ENCODE measurements at regions not wholly inside any gene's neighbourhood (a gene's known extent, or its start where the extent isn't known, plus 50 kb on each side); places are given as distances from the start of the nearest gene placed in this dataset.

DNA sequence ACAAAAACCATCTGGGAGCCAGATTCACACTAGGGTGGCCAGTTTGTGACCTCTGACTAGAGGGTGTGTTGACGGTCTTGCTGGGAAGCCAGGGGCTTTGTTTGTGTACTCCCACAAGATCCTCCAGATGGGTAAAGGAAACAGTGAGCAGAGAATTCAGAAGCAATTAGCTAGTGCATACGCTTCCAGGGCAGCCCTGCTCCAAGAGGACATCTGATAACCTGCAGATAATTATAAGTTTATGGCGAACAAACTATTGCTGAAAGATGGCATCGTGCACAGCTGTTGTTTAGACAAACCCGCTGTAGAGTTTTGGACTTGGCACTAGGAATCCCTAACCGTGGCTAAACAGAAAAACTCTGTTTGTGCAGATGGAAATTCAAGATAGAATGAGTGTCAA, 326.4 kb downstream of the TGFB2 start:
- no peak overlapping the region for H3K4me3 ChIP-seq
- no peaks in the 10 kb centered on the region for H3K27me3 ChIP-seq (replicated peaks; ENCODE audit: insufficient read depth)
- 25% methylated on average over 6 of the region's 6 CpGs for WGBS
- intact Hi-C loops (cut with DNase I) = no loop called here
- TF ChIP-seq, protein P1, sequence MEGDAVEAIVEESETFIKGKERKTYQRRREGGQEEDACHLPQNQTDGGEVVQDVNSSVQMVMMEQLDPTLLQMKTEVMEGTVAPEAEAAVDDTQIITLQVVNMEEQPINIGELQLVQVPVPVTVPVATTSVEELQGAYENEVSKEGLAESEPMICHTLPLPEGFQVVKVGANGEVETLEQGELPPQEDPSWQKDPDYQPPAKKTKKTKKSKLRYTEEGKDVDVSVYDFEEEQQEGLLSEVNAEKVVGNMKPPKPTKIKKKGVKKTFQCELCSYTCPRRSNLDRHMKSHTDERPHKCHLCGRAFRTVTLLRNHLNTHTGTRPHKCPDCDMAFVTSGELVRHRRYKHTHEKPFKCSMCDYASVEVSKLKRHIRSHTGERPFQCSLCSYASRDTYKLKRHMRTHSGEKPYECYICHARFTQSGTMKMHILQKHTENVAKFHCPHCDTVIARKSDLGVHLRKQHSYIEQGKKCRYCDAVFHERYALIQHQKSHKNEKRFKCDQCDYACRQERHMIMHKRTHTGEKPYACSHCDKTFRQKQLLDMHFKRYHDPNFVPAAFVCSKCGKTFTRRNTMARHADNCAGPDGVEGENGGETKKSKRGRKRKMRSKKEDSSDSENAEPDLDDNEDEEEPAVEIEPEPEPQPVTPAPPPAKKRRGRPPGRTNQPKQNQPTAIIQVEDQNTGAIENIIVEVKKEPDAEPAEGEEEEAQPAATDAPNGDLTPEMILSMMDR (IDR thresholded peaks at IDR 0.05) = no peak
- TF ChIP-seq POLR2A (IDR thresholded peaks at IDR 0.05) = no peak
- TF ChIP-seq POLR2AphosphoS5 (IDR thresholded peaks at IDR 0.05) = no peak
- no peak for DNase-seq (ENCODE audit: low spot score)
- no peaks in the 10 kb centered on the region for H3K9me3 ChIP-seq
- no peaks in the 10 kb centered on the region for H3K36me3 ChIP-seq
- H3K27ac ChIP-seq = no peak overlapping the region
- no peaks in the 10 kb centered on the region for H3K4me1 ChIP-seq (replicated peaks)

DNA sequence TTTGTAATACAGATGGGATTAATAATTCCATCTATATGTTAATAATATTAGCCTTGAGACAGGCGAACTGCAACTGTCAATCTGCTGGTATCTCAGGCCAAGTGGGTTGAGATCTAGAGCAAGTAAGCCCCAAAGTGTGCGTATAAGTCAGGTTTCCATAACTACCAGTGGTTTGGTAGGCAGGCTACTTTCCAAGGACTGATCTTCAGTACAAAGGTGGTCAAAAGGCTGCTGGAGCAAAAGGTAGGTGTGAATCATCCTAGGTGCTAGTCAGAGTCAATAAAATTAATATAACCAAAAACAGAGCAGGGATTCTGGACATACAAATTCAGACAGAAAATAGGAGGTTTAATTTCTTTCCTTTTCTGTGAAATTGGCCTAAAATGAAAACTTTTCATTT, 328.0 kb downstream of the TGFB2 start:
- 96% methylated on average over 2 of the region's 2 CpGs for WGBS
- no peak overlapping the region for H3K27ac ChIP-seq

DNA sequence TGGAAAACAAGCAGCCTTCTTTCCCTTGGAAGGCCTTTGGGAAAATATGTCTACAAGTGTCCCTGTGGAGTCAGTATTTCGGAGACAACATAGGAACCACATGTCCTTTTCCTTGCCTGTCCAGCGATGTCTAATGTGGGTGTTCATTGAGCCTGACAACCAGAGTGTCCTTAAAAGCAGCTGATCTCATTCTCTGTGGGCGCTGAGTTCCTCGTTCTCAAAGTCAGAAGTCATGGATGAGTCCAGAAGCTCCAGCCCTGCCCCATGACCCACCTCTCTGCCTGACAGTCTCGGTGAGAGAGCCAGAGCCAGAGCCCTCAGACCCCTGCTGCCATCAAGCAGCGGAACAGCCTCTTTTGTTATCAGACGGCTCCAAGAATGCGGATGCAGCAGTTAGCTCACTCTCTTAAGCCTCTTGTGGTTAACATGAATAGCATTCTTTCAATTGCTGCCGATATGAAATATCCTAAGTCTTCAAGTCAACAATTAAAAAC, 329.2 kb downstream of the TGFB2 start:
- no peak overlapping the region for H3K27ac ChIP-seq
- H3K27me3 ChIP-seq (replicated peaks; ENCODE audit: insufficient read depth) = no peaks in the 10 kb centered on the region
- H3K36me3 ChIP-seq = no peaks in the 10 kb centered on the region
- no peak overlapping the region for H3K4me3 ChIP-seq
- no peaks in the 10 kb centered on the region for H3K4me1 ChIP-seq (replicated peaks)
- 45% methylated on average over 9 of the region's 9 CpGs for WGBS
- TF ChIP-seq, protein P1 (IDR thresholded peaks at IDR 0.05) = no peak
- TF ChIP-seq POLR2A (IDR thresholded peaks at IDR 0.05) (no peak), POLR2AphosphoS5 (IDR thresholded peaks at IDR 0.05) (no peak)
- no peaks in the 10 kb centered on the region for H3K9me3 ChIP-seq
- intact Hi-C loops (cut with DNase I) = no loop called here
- DNase-seq (ENCODE audit: low spot score) = no peak

More for the DNA sequence above, 328.0 kb downstream of the TGFB2 start:
- Histone ChIP-seq H3K4me1 (replicated peaks) (no peaks in the 10 kb centered on the region), H3K9me3 (no peaks in the 10 kb centered on the region), H3K36me3 (no peaks in the 10 kb centered on the region), H3K27me3 (replicated peaks; ENCODE audit: insufficient read depth) (no peaks in the 10 kb centered on the region), H3K4me3 (no peak overlapping the region)
- no peak for DNase-seq (ENCODE audit: low spot score)
- intact Hi-C loops (cut with DNase I) = no loop called here
- TF ChIP-seq, protein P1 (IDR thresholded peaks at IDR 0.05) = no peak
- TF ChIP-seq POLR2AphosphoS5 (IDR thresholded peaks at IDR 0.05) (no peak), POLR2A (IDR thresholded peaks at IDR 0.05) (no peak)

DNA sequence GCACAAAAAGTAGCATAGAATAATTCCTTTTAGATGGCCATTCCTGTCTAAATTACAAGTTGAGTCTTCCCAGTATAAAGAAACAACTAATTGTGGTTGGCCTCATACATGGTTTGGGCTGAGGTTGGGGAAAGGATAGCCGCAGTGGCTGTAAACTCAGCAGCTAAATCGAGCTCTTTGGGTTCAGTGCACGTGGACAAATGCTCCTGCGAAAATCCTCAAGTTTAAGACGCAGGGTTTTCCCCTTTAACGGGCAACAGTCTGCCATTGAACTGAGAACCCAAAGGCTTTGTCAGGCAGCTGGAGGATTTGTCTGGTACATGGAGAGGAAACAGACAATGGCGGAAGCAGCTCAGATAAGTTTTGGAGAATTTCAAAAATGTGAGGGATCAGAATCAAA, 331.9 kb downstream of the TGFB2 start:
- DNase-seq (ENCODE audit: low spot score) = no peak
- no peaks in the 10 kb centered on the region for H3K36me3 ChIP-seq
- TF ChIP-seq POLR2A (IDR thresholded peaks at IDR 0.05) (no peak), POLR2AphosphoS5 (IDR thresholded peaks at IDR 0.05) (no peak)
- TF ChIP-seq, protein P1 (IDR thresholded peaks at IDR 0.05) = no peak
- 71% methylated on average over 7 of the region's 7 CpGs for WGBS
- no peaks in the 10 kb centered on the region for H3K27me3 ChIP-seq (replicated peaks; ENCODE audit: insufficient read depth)
- H3K27ac ChIP-seq = no peak overlapping the region
- H3K9me3 ChIP-seq = no peaks in the 10 kb centered on the region
- no peak overlapping the region for H3K4me3 ChIP-seq
- intact Hi-C loops (cut with DNase I) = no loop called here
- H3K4me1 ChIP-seq (replicated peaks) = no peaks in the 10 kb centered on the region

DNA sequence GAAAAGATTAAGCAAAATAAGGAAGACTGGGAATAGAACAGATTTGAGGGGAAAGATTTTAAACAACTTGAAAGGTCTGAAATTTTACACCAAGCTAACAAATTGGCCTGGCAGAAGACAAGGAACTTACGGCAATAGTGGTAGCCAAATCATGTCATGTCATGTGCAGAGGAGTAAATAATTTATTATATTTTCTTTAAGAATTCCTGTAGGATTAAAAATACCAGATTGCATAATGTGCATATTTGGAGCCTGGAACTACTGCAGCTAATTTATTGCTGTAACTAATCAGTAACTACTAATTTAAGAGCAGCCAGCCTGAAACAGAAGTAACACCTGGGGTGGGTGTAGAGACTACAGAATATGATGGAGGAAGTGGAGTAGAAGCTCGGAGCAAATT, 334.3 kb downstream of the TGFB2 start:
- Histone ChIP-seq H3K9me3 (no peaks in the 10 kb centered on the region), H3K27ac (no peak overlapping the region), H3K27me3 (replicated peaks; ENCODE audit: insufficient read depth) (no peaks in the 10 kb centered on the region), H3K4me3 (no peak overlapping the region), H3K4me1 (replicated peaks) (no peaks in the 10 kb centered on the region), H3K36me3 (no peaks in the 10 kb centered on the region)
- intact Hi-C loops (cut with DNase I) = no loop called here
- TF ChIP-seq POLR2A (IDR thresholded peaks at IDR 0.05) = no peak
- no peak for TF ChIP-seq POLR2AphosphoS5 (IDR thresholded peaks at IDR 0.05)
- TF ChIP-seq, protein P1 (IDR thresholded peaks at IDR 0.05) = no peak
- WGBS = 64% methylated on average over 2 of the region's 2 CpGs
- no peak for DNase-seq (ENCODE audit: low spot score)
